HCT116 (cell line): ENCODE measurements at regions not wholly inside any gene's neighbourhood (a gene's known extent, or its start where the extent isn't known, plus 50 kb on each side); places are given as distances from the start of the nearest gene placed in this dataset.

Source experiments
- CBX3 ChIP-seq: IDR thresholded peaks from 2 replicates; pipeline ENCODE4 v1.6.1; 2012; ENCODE audit warnings: low read depth
- EZH2 ChIP-seq: fragments of 200-600 bp; sonication (generic); IDR thresholded peaks from 2 replicates; pipeline ENCODE4 v1.6.1; 2017; ENCODE audit warnings: antibody characterized with exemption, mixed run types
- POLR2A ChIP-seq: IDR thresholded peaks from 2 replicates; pipeline ENCODE4 v1.7.0; 2011; ENCODE audit warnings: borderline replicate concordance; ENCODE audit not compliant: insufficient read depth, insufficient read length; ENCODE audit errors: extremely low read depth
- POLR2AphosphoS5 ChIP-seq: IDR thresholded peaks from 2 replicates; pipeline ENCODE4 v1.6.1; 2011; ENCODE audit warnings: mild to moderate bottlenecking, low read depth, low read length, moderate library complexity
- SIN3A ChIP-seq: IDR thresholded peaks from 2 replicates; pipeline ENCODE4 v1.6.1; 2012; ENCODE audit warnings: low read depth
- YY1 ChIP-seq: IDR thresholded peaks from 2 replicates; pipeline ENCODE4 v1.6.1; 2011; ENCODE audit warnings: low read length, low read depth, moderate library complexity, mild to moderate bottlenecking; ENCODE audit not compliant: insufficient replicate concordance; ENCODE audit errors: extremely low read depth
- TF ChIP-seq, protein P1 (sequence below): IDR thresholded peaks from 2 replicates; pipeline ENCODE4 v1.6.1; 2012
- TF ChIP-seq, protein P2 (sequence below), 3 experiments: fragments of 200-600 bp in 1 of 3; sonication (generic) in 1 of 3; IDR thresholded peaks in 2 of 3; conservative IDR thresholded peaks in 1 of 3; 2 replicates each; pipeline ENCODE4 v1.5.1; 2012 to 2017; ENCODE audit warnings: low read depth in 2 of 3, low read length in 2 of 3, antibody characterized with exemption in 1 of 3, borderline replicate concordance in 1 of 3, control low read depth in 1 of 3, mild to moderate bottlenecking in 1 of 3, mixed read lengths in 1 of 3, mixed run types in 1 of 3, moderate library complexity in 1 of 3; ENCODE audit not compliant: insufficient read depth in 1 of 3
- TF ChIP-seq, protein P3 (sequence below): IDR thresholded peaks from 2 replicates; pipeline ENCODE4 v1.6.1; 2012; ENCODE audit warnings: low read depth

DNA sequence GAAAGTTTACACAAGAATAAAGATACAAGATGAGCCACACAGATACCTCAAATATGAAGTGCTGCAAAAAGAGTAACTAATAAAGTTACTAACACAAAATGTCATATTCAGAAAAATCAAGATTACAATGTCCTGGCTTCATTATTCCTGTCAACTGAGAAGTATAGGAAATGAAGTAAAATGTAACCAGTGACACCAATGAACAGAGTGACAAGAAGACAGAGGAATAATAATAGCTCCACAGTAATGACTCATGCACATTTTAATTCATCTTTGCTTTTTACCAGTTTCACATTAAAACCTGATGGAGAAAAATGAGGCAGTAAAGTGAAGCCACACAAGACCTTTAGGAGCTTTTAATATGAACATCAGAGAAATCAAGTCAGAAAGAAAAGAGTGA is 214.1 kb downstream of the ZBBX start:
- TF ChIP-seq SIN3A (no peak), CBX3 (no peak), POLR2AphosphoS5 (no peak), POLR2A (no peak), EZH2 (no peak), YY1 (no peak)
- TF ChIP-seq, protein P1, sequence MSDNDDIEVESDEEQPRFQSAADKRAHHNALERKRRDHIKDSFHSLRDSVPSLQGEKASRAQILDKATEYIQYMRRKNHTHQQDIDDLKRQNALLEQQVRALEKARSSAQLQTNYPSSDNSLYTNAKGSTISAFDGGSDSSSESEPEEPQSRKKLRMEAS = no peak
- TF ChIP-seq, protein P2, sequence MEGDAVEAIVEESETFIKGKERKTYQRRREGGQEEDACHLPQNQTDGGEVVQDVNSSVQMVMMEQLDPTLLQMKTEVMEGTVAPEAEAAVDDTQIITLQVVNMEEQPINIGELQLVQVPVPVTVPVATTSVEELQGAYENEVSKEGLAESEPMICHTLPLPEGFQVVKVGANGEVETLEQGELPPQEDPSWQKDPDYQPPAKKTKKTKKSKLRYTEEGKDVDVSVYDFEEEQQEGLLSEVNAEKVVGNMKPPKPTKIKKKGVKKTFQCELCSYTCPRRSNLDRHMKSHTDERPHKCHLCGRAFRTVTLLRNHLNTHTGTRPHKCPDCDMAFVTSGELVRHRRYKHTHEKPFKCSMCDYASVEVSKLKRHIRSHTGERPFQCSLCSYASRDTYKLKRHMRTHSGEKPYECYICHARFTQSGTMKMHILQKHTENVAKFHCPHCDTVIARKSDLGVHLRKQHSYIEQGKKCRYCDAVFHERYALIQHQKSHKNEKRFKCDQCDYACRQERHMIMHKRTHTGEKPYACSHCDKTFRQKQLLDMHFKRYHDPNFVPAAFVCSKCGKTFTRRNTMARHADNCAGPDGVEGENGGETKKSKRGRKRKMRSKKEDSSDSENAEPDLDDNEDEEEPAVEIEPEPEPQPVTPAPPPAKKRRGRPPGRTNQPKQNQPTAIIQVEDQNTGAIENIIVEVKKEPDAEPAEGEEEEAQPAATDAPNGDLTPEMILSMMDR (IDR thresholded peaks at IDR 0.05 in 2 of 3, conservative IDR thresholded peaks at IDR 0.05 in 1 of 3; ENCODE audit: borderline replicate concordance in 1 of 3, insufficient read depth in 1 of 3, low read depth in 2 of 3, low read length in 2 of 3) = no peak
- TF ChIP-seq, protein P3, sequence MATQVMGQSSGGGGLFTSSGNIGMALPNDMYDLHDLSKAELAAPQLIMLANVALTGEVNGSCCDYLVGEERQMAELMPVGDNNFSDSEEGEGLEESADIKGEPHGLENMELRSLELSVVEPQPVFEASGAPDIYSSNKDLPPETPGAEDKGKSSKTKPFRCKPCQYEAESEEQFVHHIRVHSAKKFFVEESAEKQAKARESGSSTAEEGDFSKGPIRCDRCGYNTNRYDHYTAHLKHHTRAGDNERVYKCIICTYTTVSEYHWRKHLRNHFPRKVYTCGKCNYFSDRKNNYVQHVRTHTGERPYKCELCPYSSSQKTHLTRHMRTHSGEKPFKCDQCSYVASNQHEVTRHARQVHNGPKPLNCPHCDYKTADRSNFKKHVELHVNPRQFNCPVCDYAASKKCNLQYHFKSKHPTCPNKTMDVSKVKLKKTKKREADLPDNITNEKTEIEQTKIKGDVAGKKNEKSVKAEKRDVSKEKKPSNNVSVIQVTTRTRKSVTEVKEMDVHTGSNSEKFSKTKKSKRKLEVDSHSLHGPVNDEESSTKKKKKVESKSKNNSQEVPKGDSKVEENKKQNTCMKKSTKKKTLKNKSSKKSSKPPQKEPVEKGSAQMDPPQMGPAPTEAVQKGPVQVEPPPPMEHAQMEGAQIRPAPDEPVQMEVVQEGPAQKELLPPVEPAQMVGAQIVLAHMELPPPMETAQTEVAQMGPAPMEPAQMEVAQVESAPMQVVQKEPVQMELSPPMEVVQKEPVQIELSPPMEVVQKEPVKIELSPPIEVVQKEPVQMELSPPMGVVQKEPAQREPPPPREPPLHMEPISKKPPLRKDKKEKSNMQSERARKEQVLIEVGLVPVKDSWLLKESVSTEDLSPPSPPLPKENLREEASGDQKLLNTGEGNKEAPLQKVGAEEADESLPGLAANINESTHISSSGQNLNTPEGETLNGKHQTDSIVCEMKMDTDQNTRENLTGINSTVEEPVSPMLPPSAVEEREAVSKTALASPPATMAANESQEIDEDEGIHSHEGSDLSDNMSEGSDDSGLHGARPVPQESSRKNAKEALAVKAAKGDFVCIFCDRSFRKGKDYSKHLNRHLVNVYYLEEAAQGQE = no peak
